ENCODE measurements at regions not wholly inside any gene's neighbourhood (a gene's known extent, or its start where the extent isn't known, plus 50 kb on each side); places are given as distances from the start of the nearest gene placed in this dataset.

GRCh38 chr10:131744346-131744745, 156.5 kb upstream of the PPP2R2D start:
- no peak for DNase-seq

- DNase-seq: no peak
Measured at GRCh38 chr10:131745591-131745990, 155.2 kb upstream of the PPP2R2D start.

GRCh38 chr10:131746241-131746711, 154.5 kb upstream of the PPP2R2D start:
- DNase-seq: no peak

GRCh38 chr10:131746785-131747184, 154.0 kb upstream of the PPP2R2D start:
- no peak for DNase-seq

GRCh38 chr10:131747251-131747650, 153.6 kb upstream of the PPP2R2D start:
- DNase-seq: no peak

- no peak for DNase-seq
Measured at GRCh38 chr10:131747791-131748190, 153.0 kb upstream of the PPP2R2D start.

- DNase-seq: no peak
Measured at GRCh38 chr10:131748191-131748590, 152.6 kb upstream of the PPP2R2D start.

- DNase-seq: no peak
Measured at GRCh38 chr10:131748831-131749766, 151.7 kb upstream of the PPP2R2D start.

GRCh38 chr10:131749767-131750142, 151.1 kb upstream of the PPP2R2D start:
- DNase-seq: no peak

GRCh38 chr10:131750171-131750895, 150.5 kb upstream of the PPP2R2D start:
- DNase-seq: no peak

GRCh38 chr10:131750973-131751826, 149.6 kb upstream of the PPP2R2D start:
- no peak for DNase-seq

GRCh38 chr10:131751827-131752775, 148.7 kb upstream of the PPP2R2D start:
- no peak for DNase-seq

GRCh38 chr10:131753336-131753735, 147.5 kb upstream of the PPP2R2D start:
- no peak for DNase-seq

GRCh38 chr10:131755200-131755599, 145.6 kb upstream of the PPP2R2D start:
- no peak for DNase-seq

- DNase-seq: no peak
Measured at GRCh38 chr10:131757285-131758058, 143.3 kb upstream of the PPP2R2D start.

- no peak for DNase-seq
Measured at GRCh38 chr10:131758062-131758938, 142.5 kb upstream of the PPP2R2D start.

GRCh38 chr10:131758939-131759301, 141.9 kb upstream of the PPP2R2D start:
- no peak for DNase-seq

GRCh38 chr10:131759347-131759746, 141.5 kb upstream of the PPP2R2D start:
- no peak for DNase-seq

GRCh38 chr10:131760416-131761166, 140.2 kb upstream of the PPP2R2D start:
- DNase-seq: no peak

Measured in stimulated activated CD4-positive, alpha-beta T cell treated with anti-CD3 and anti-CD28 coated beads, Interleukin-12 subunit alpha, Interleukin-12 subunit beta, amount 100 ng/mL, for 4 hours (primary cell).